Neural progenitor cell (in vitro differentiated cells): ENCODE measurements at regions not wholly inside any gene's neighbourhood (a gene's known extent, or its start where the extent isn't known, plus 50 kb on each side); places are given as distances from the start of the nearest gene placed in this dataset.

ENCODE experiments used
- DNase-seq: peaks from one replicate; pipeline ENCODE4 v3.0.0-alpha.2; 2016; ENCODE audit warnings: low spot score
- H2AFZ ChIP-seq: fragments of 200-600 bp; sonication (generic); replicated peaks from 2 replicates; pipeline ENCODE4 v1.6.1; 2016; ENCODE audit warnings: antibody characterized with exemption
- H3F3A ChIP-seq: fragments of 200-600 bp; sonication (generic); 2 replicates; pipeline ENCODE4 v1.6.1; 2016; ENCODE audit warnings: antibody characterized with exemption, low read depth
- H3K27ac ChIP-seq: fragments of 200-600 bp; sonication (generic); 2 replicates; pipeline ENCODE4 v1.5.1; 2016; ENCODE audit warnings: mild to moderate bottlenecking
- H3K27me3 ChIP-seq: fragments of 200-600 bp; sonication (generic); 2 replicates; pipeline ENCODE4 v1.6.1; 2016; ENCODE audit warnings: mild to moderate bottlenecking, moderate library complexity
- H3K36me3 ChIP-seq: fragments of 200-600 bp; sonication (generic); 2 replicates; pipeline ENCODE4 v1.5.1; 2016
- H3K4me1 ChIP-seq: fragments of 200-600 bp; sonication (generic); 2 replicates; pipeline ENCODE4 v1.6.1; 2016; ENCODE audit warnings: mixed run types
- H3K4me2 ChIP-seq: fragments of 200-600 bp; sonication (generic); 2 replicates; pipeline ENCODE4 v1.6.1; 2016
- H3K4me3 ChIP-seq: fragments of 200-600 bp; sonication (generic); 2 replicates; pipeline ENCODE4 v1.5.1; 2016
- H3K79me2 ChIP-seq: fragments of 200-600 bp; sonication (generic); 2 replicates; pipeline ENCODE4 v1.6.1; 2016; ENCODE audit warnings: low read depth
- H3K9ac ChIP-seq: fragments of 200-600 bp; sonication (generic); 2 replicates; pipeline ENCODE4 v1.6.1; 2016
- H3K9me3 ChIP-seq: fragments of 200-600 bp; sonication (generic); 2 replicates; pipeline ENCODE4 v1.5.1; 2016; ENCODE audit warnings: low read depth
- H4K20me1 ChIP-seq: fragments of 200-600 bp; sonication (generic); 2 replicates; pipeline ENCODE4 v1.6.1; 2016; ENCODE audit warnings: low read depth
- H3K27ac Mint-ChIP-seq: 3 replicates; pipeline ENCODE4 v1.8.0; 2021; ENCODE audit warnings: mixed read lengths
- H3K27me3 Mint-ChIP-seq: 2 replicates; pipeline ENCODE4 v1.8.0; 2022; ENCODE audit warnings: low read depth, mild to moderate bottlenecking, inconsistent platforms, moderate library complexity, mixed read lengths; ENCODE audit not compliant: insufficient read depth
- H3K36me3 Mint-ChIP-seq: 3 replicates; pipeline ENCODE4 v1.8.0; 2021; ENCODE audit warnings: mixed read lengths
- H3K4me1 Mint-ChIP-seq: 3 replicates; pipeline ENCODE4 v1.8.0; 2021; ENCODE audit warnings: mixed read lengths
- H3K4me3 Mint-ChIP-seq: 3 replicates; pipeline ENCODE4 v1.8.0; 2021; ENCODE audit warnings: mild to moderate bottlenecking, moderate library complexity, mixed read lengths
- H3K9me3 Mint-ChIP-seq: 3 replicates; pipeline ENCODE4 v1.8.0; 2020; ENCODE audit warnings: mixed read lengths
- EZH2 ChIP-seq: fragments of 200-600 bp; sonication (generic); IDR thresholded peaks from 2 replicates; pipeline ENCODE4 v1.6.1; 2017; ENCODE audit warnings: antibody characterized with exemption, mild to moderate bottlenecking, moderate library complexity
- EZH2phosphoT487 ChIP-seq: fragments of 200-600 bp; sonication (generic); IDR thresholded peaks from 2 replicates; pipeline ENCODE4 v1.6.1; 2017; ENCODE audit warnings: antibody characterized with exemption
- TF ChIP-seq, protein P1 (sequence below): fragments of 200-600 bp; sonication (generic); IDR thresholded peaks from 2 replicates; pipeline ENCODE4 v1.5.1; 2017; ENCODE audit warnings: antibody characterized with exemption, mild to moderate bottlenecking

DNA sequence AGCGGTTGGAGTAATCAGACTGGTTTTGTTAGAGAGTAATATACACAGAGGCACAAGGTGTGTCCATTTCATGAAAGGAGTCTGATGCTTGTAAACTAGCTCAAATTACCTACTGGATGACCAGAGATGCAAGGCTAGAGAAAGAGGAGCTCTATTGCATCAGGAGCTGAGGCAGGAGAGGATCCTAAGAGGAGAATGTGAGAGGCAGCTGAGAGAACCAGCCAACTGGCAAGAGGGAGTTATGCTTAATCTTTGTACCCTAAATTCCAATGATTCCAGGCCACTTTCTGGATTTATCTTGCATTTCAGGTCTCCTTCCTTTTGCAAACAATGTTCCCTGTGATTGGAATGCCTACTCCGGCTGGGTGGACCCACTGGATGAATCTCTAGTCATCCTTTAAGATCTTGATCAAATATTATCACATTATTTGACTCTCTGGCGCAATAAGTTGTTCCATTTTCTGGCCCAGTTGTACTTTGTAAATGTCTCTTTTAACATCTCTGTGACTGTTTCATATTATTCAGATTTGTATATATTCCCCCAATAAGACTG is 57.5 kb upstream of the PTPN12 start:
- no peaks in the 10 kb centered on the region for H3K36me3 Mint-ChIP-seq
- no peaks in the 10 kb centered on the region for H3K79me2 ChIP-seq
- H3K4me1 ChIP-seq, result no peaks in the 10 kb centered on the region
- H3F3A ChIP-seq, result no peaks in the 10 kb centered on the region
- H3K9me3 Mint-ChIP-seq, result no peaks in the 10 kb centered on the region
- no peak overlapping the region for H3K4me3 ChIP-seq
- no peak overlapping the region for H3K9ac ChIP-seq
- H3K36me3 ChIP-seq, result no peaks in the 10 kb centered on the region
- H3K4me2 ChIP-seq, result no peak overlapping the region
- H3K27ac Mint-ChIP-seq, result no peak overlapping the region
- no peaks in the 10 kb centered on the region for H3K4me1 Mint-ChIP-seq
- H3K4me3 Mint-ChIP-seq, result no peak overlapping the region
- H3K27me3 Mint-ChIP-seq, result peaks cover 2% of the 10 kb centered on the region
- H4K20me1 ChIP-seq, result no peaks in the 10 kb centered on the region
- no peaks in the 10 kb centered on the region for H3K27me3 ChIP-seq
- H3K27ac ChIP-seq, result no peak overlapping the region
- TF ChIP-seq EZH2 (no peak), EZH2phosphoT487 (no peak)
- TF ChIP-seq, protein P1, sequence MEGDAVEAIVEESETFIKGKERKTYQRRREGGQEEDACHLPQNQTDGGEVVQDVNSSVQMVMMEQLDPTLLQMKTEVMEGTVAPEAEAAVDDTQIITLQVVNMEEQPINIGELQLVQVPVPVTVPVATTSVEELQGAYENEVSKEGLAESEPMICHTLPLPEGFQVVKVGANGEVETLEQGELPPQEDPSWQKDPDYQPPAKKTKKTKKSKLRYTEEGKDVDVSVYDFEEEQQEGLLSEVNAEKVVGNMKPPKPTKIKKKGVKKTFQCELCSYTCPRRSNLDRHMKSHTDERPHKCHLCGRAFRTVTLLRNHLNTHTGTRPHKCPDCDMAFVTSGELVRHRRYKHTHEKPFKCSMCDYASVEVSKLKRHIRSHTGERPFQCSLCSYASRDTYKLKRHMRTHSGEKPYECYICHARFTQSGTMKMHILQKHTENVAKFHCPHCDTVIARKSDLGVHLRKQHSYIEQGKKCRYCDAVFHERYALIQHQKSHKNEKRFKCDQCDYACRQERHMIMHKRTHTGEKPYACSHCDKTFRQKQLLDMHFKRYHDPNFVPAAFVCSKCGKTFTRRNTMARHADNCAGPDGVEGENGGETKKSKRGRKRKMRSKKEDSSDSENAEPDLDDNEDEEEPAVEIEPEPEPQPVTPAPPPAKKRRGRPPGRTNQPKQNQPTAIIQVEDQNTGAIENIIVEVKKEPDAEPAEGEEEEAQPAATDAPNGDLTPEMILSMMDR, result no peak
- peak overlapping the region; percentile 7 for H2AFZ ChIP-seq
- DNase-seq, result peak; percentile 4
- no peaks in the 10 kb centered on the region for H3K9me3 ChIP-seq

DNA sequence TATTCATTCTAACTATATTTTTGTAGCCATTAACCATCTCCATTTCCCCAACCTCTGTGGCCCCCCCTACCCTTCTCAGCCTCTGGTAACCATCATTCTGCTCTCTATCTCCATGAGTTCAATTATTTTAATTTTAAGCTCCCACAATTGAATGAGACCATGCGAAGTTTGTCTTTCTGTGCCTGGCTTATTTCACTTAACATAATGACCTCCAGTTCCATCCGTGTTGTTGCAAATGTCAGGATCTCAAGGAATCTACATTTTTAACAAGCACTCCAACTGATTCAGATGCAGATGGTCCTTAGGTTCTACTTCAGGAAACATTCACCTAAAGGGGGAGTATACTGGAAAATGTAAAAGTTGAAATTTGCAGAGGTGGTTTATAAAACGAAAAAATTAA is 60.2 kb upstream of the PTPN12 start:
- H3K27me3 ChIP-seq, result no peaks in the 10 kb centered on the region
- H3K4me1 ChIP-seq, result no peaks in the 10 kb centered on the region
- no peak overlapping the region for H3K9ac ChIP-seq
- H3K79me2 ChIP-seq, result no peaks in the 10 kb centered on the region
- H3K27ac Mint-ChIP-seq, result no peak overlapping the region
- H2AFZ ChIP-seq, result peak overlapping the region; percentile 10
- H3K4me3 ChIP-seq, result no peak overlapping the region
- H3K27me3 Mint-ChIP-seq, result peaks cover 2% of the 10 kb centered on the region
- no peaks in the 10 kb centered on the region for H3K36me3 Mint-ChIP-seq
- H3K27ac ChIP-seq, result no peak overlapping the region
- DNase-seq, result no peak
- no peaks in the 10 kb centered on the region for H3K36me3 ChIP-seq
- H3K4me2 ChIP-seq, result no peak overlapping the region
- H3K9me3 ChIP-seq, result no peaks in the 10 kb centered on the region
- peaks cover 2% of the 10 kb centered on the region for H3K9me3 Mint-ChIP-seq
- TF ChIP-seq EZH2phosphoT487 (no peak), EZH2 (no peak)
- TF ChIP-seq, protein P1, result no peak
- H4K20me1 ChIP-seq, result no peaks in the 10 kb centered on the region
- no peak overlapping the region for H3K4me3 Mint-ChIP-seq
- H3F3A ChIP-seq, result no peaks in the 10 kb centered on the region
- H3K4me1 Mint-ChIP-seq, result peaks cover 7% of the 10 kb centered on the region

DNA sequence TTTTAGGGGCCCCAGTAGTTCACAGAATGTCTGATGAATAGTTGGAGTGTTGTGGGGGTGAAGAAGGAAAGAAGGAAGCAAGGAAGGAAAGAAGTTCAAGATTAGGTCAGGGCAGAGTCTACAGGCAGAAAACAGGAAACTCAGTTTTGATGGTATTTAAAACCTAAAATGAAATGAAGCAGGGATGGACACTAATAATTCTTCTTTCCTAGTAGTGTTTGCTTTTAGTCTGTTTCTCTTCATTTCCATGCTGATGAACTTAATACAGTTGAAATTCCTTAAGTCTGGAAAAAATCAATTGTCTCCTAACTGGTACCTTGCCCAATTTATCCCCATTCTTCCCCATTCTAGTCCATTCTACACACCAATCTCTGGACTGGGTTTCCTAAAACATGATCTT is 59.0 kb upstream of the GSAP start:
- no peak overlapping the region for H3K4me3 ChIP-seq
- H3K27ac Mint-ChIP-seq, result no peak overlapping the region

More for the DNA sequence above, 59.0 kb upstream of the GSAP start:
- Histone ChIP-seq H3F3A (no peaks in the 10 kb centered on the region), H3K9ac (no peak overlapping the region), H2AFZ (no peak overlapping the region), H3K4me1 (no peaks in the 10 kb centered on the region), H3K27me3 (no peaks in the 10 kb centered on the region), H3K27ac (no peak overlapping the region), H3K79me2 (no peaks in the 10 kb centered on the region), H3K9me3 (no peaks in the 10 kb centered on the region), H3K36me3 (no peaks in the 10 kb centered on the region), H4K20me1 (no peaks in the 10 kb centered on the region), H3K4me2 (no peak overlapping the region)
- Mint-ChIP-seq H3K27me3 (no peaks in the 10 kb centered on the region), H3K9me3 (peaks cover 2% of the 10 kb centered on the region), H3K4me1 (peaks cover 7% of the 10 kb centered on the region), H3K4me3 (no peak overlapping the region), H3K36me3 (no peaks in the 10 kb centered on the region)
- TF ChIP-seq, protein P1, result no peak
- no peak for TF ChIP-seq EZH2phosphoT487
- no peak for TF ChIP-seq EZH2
- no peak for DNase-seq
